HL-60 (cell line): ENCODE measurements at regions not wholly inside any gene's neighbourhood (a gene's known extent, or its start where the extent isn't known, plus 50 kb on each side); places are given as distances from the start of the nearest gene placed in this dataset.

Experiments used
- DNase-seq, 2 experiments: peaks; one replicate each; pipeline ENCODE4 v3.0.0-alpha.2; 2010 to 2020; ENCODE audit warnings: low read depth in 1 of 2, low spot score in 1 of 2
- H3K27ac ChIP-seq: fragments of 250-450 bp; sonication (Bioruptor Pico); replicated peaks from 2 replicates; pipeline ENCODE4 v1.5.1; 2020; ENCODE audit warnings: mild to moderate bottlenecking, moderate library complexity
- H3K27me3 ChIP-seq: fragments of 250-450 bp; sonication (Bioruptor Pico); 2 replicates; pipeline ENCODE4 v1.5.1; 2021; ENCODE audit warnings: mild to moderate bottlenecking, moderate library complexity; ENCODE audit not compliant: insufficient read depth, poor library complexity, severe bottlenecking
- H3K4me3 ChIP-seq: replicated peaks from 2 replicates; pipeline ENCODE4 v1.5.1; 2011; ENCODE audit warnings: mild to moderate bottlenecking, control low read depth, low read length; ENCODE audit not compliant: insufficient read depth
- CTCF ChIP-seq: IDR thresholded peaks from one replicate; pipeline ENCODE4 v1.5.1; 2011; ENCODE audit warnings: low read length, control low read depth, inconsistent platforms; ENCODE audit not compliant: insufficient read depth
- GABPA ChIP-seq: IDR thresholded peaks from 2 replicates; pipeline ENCODE4 v1.6.1; 2012; ENCODE audit warnings: low read depth
- POLR2AphosphoS5 ChIP-seq: IDR thresholded peaks from 2 replicates; pipeline ENCODE4 v1.6.1; 2012; ENCODE audit warnings: low read depth
- REST ChIP-seq: IDR thresholded peaks from 2 replicates; pipeline ENCODE4 v1.6.1; 2012; ENCODE audit warnings: low read depth; ENCODE audit not compliant: insufficient replicate concordance
- SPI1 ChIP-seq: IDR thresholded peaks from 2 replicates; pipeline ENCODE4 v1.6.1; 2012; ENCODE audit warnings: low read depth, mild to moderate bottlenecking, borderline replicate concordance

GRCh38 chr13:111923991-111924677, 142.8 kb upstream of the SOX1 start:
- Histone ChIP-seq H3K4me3 (no peak overlapping the region), H3K27me3 (peaks cover 4% of the 10 kb centered on the region)

GRCh38 chr13:111924678-111925075, 142.3 kb upstream of the SOX1 start:
- peaks cover 4% of the 10 kb centered on the region for H3K27me3 ChIP-seq
- TF ChIP-seq REST (no peak), POLR2AphosphoS5 (no peak), CTCF (no peak), GABPA (no peak), SPI1 (no peak)
- DNase-seq, result no peak
- H3K27ac ChIP-seq, result no peak overlapping the region
- H3K4me3 ChIP-seq, result no peak overlapping the region

More at GRCh38 chr13:111923991-111924677, 142.8 kb upstream of the SOX1 start:
- DNase-seq, result no peak
- TF ChIP-seq POLR2AphosphoS5 (no peak), REST (no peak), SPI1 (no peak), CTCF (no peak), GABPA (no peak)
- no peak overlapping the region for H3K27ac ChIP-seq

- DNase-seq, result no peak
- TF ChIP-seq CTCF, result no peak
- Histone ChIP-seq H3K4me3 (no peak overlapping the region), H3K27me3 (peaks cover 4% of the 10 kb centered on the region), H3K27ac (no peak overlapping the region)
Observed at GRCh38 chr13:111925146-111925875, 141.6 kb upstream of the SOX1 start.
